ENCODE measurements at regions not wholly inside any gene's neighbourhood (a gene's known extent, or its start where the extent isn't known, plus 50 kb on each side); places are given as distances from the start of the nearest gene placed in this dataset.
"Not testable (repeated sequence)": the region's sequence is repeated elsewhere in the genome, so short reads cannot be mapped to it uniquely, and the experiment has no call there.

GRCh38 chr14:104404922-104405321 is 174.6 kb upstream of the C14orf180 start:
- no peak for DNase-seq

- DNase-seq = no peak
Observed at GRCh38 chr14:104405360-104406226, 174.0 kb upstream of the C14orf180 start.

- DNase-seq = no peak
Observed at GRCh38 chr14:104406831-104407230, 172.7 kb upstream of the C14orf180 start.

GRCh38 chr14:104416383-104416782 is 163.2 kb upstream of the C14orf180 start:
- no peak for DNase-seq

- DNase-seq = no peak
Observed at GRCh38 chr14:104419865-104420505, 159.6 kb upstream of the C14orf180 start.

- not testable (repeated sequence) for DNase-seq
Observed at GRCh38 chr14:104420523-104420922, 159.0 kb upstream of the C14orf180 start.

GRCh38 chr14:104420990-104421389 is 158.6 kb upstream of the C14orf180 start:
- DNase-seq = no peak

GRCh38 chr14:104421401-104421821 is 158.2 kb upstream of the C14orf180 start:
- DNase-seq = no peak

GRCh38 chr14:104421892-104422828 is 157.4 kb upstream of the C14orf180 start:
- no peak for DNase-seq

- no peak for DNase-seq
Observed at GRCh38 chr14:104422837-104423681, 156.5 kb upstream of the C14orf180 start.

GRCh38 chr14:104423701-104424405 is 155.7 kb upstream of the C14orf180 start:
- no peak for DNase-seq

- DNase-seq = no peak
Observed at GRCh38 chr14:104424406-104425072, 155.0 kb upstream of the C14orf180 start.

- DNase-seq = no peak
Observed at GRCh38 chr14:104425171-104425681, 154.3 kb upstream of the C14orf180 start.

- DNase-seq = no peak
Observed at GRCh38 chr14:104425763-104426646, 153.6 kb upstream of the C14orf180 start.

- DNase-seq = no peak
Observed at GRCh38 chr14:104427131-104427851, 152.3 kb upstream of the C14orf180 start.

- no peak for DNase-seq
Observed at GRCh38 chr14:104428333-104428851, 151.2 kb upstream of the C14orf180 start.

- no peak for DNase-seq
Observed at GRCh38 chr14:104428860-104429259, 150.7 kb upstream of the C14orf180 start.

GRCh38 chr14:104429291-104429861 is 150.2 kb upstream of the C14orf180 start:
- DNase-seq = no peak

Measured in NCI-H1436 (cell line).